Choroid plexus epithelial cell (primary cell): ENCODE measurements at regions not wholly inside any gene's neighbourhood (a gene's known extent, or its start where the extent isn't known, plus 50 kb on each side); places are given as distances from the start of the nearest gene placed in this dataset.
"Not testable (repeated sequence)": the region's sequence is repeated elsewhere in the genome, so short reads cannot be mapped to it uniquely, and the experiment has no call there.

Experiments used
- DNase-seq: peaks from one replicate; pipeline ENCODE4 v3.0.0-alpha.2; 2010; ENCODE audit warnings: low read depth
- H3K4me3 ChIP-seq: 2 replicates; pipeline ENCODE4 v1.5.1; 2011; ENCODE audit warnings: low read depth, mild to moderate bottlenecking, control low read depth, low read length, moderate library complexity
- TF ChIP-seq, protein P1 (sequence below): conservative IDR thresholded peaks from 2 replicates; pipeline ENCODE4 v1.5.1; 2011; ENCODE audit warnings: low read depth, mild to moderate bottlenecking, control low read depth, inconsistent platforms, low read length, moderate library complexity

DNA sequence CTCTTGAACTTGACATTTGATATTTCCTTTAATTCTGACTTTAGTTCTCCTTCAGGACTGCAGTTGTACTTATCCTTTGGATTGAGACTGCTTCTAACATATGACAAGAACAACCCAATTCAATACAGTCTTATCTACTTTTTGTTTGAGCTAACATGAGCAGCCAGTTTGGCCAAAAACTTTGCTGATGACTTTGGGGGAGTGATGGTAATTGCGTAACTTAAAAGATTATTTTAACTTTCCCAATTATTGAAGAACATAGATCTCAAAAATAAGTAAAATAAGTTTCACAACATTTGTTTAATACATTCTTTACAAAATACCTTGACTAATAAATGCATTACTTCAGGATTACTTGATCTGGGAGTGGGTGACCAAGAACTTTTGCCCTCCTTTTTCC lies 1311.1 kb upstream of the NRXN1 start:
- peak; percentile 6 for DNase-seq
- H3K4me3 ChIP-seq: no peak overlapping the region
- TF ChIP-seq, protein P1, sequence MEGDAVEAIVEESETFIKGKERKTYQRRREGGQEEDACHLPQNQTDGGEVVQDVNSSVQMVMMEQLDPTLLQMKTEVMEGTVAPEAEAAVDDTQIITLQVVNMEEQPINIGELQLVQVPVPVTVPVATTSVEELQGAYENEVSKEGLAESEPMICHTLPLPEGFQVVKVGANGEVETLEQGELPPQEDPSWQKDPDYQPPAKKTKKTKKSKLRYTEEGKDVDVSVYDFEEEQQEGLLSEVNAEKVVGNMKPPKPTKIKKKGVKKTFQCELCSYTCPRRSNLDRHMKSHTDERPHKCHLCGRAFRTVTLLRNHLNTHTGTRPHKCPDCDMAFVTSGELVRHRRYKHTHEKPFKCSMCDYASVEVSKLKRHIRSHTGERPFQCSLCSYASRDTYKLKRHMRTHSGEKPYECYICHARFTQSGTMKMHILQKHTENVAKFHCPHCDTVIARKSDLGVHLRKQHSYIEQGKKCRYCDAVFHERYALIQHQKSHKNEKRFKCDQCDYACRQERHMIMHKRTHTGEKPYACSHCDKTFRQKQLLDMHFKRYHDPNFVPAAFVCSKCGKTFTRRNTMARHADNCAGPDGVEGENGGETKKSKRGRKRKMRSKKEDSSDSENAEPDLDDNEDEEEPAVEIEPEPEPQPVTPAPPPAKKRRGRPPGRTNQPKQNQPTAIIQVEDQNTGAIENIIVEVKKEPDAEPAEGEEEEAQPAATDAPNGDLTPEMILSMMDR: no peak

DNA sequence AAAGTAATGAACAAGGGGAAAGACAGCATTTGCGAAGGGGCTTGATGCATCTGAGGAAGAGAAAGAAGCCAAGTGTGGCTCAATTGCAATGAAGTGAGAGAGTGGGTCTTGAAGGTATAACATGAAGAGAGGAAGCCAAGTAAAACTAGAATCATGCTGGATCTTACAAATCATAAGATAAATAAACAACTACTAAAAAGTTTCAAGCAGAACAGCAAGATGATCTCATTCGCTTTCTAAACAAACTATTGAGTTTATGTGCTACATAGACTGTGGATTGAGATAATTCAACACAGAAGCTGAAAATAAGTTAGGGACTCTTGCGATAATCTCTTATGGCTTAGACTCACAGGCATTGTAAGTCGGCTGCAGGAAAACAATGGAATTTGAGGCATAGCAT lies 1310.5 kb upstream of the NRXN1 start:
- TF ChIP-seq, protein P1: no peak
- H3K4me3 ChIP-seq: no peak overlapping the region
- peak; percentile 39 for DNase-seq

DNA sequence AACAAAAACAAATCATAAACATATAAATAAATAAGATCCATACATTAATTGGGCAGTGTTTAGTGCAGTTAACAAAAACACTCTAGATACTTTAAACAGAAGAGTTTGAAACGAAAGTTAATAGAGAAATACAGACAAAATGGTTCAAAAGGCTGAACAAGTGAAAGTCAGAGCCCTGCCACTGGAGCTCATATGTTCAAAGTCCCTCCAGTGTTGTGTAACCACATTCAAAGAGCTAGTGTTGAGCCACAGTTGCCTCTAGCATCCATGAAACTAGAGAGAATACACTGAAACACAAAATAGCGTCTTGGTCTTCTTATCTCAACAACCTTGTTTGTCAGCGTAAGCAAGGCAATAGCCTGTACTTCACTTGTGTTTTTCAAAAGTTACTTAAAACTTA lies 1309.8 kb upstream of the NRXN1 start:
- H3K4me3 ChIP-seq: no peak overlapping the region
- DNase-seq: no peak
- TF ChIP-seq, protein P1: no peak

DNA sequence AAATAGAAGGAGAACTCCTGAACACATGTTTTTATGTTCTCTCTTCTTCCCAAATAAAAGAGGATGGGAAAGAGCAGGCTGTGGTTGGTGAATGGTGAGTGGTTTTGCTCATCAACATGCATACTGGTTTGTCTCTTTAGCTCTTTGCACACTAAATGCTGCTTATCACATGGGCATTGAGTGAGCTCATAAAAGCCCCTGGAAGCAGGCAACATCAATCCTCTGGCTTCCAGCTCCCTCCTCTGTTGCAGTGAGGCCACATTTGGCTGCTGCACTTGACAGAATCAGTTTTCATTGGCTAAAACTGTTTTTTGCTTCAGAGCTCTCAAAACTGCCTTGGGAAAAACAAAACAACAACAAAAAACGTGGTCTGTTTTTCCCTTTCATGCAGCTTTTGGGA lies 1308.2 kb upstream of the NRXN1 start:
- peak; percentile 49 for DNase-seq
- TF ChIP-seq, protein P1: peak; percentile 41
- H3K4me3 ChIP-seq: no peak overlapping the region

DNA sequence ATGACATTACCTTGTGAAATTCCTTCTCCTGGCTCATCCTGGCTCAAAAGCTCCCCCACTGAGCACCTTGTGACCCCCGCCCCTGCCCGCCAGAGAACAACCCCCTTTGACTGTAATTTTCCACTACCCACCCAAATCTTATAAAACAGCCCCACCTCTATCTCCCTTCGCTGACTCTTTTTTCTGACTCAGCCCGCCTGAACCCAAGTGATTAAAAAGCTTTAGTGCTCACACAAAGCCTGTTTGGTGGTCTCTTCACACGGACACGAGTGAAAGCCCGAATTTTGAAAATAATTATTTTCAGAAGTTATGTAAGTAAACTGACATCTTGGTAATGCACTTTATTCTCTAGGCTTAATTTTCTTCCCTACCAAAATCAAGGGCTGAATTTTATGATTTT lies 1305.9 kb upstream of the NRXN1 start:
- not testable (repeated sequence) for H3K4me3 ChIP-seq, DNase-seq

DNA sequence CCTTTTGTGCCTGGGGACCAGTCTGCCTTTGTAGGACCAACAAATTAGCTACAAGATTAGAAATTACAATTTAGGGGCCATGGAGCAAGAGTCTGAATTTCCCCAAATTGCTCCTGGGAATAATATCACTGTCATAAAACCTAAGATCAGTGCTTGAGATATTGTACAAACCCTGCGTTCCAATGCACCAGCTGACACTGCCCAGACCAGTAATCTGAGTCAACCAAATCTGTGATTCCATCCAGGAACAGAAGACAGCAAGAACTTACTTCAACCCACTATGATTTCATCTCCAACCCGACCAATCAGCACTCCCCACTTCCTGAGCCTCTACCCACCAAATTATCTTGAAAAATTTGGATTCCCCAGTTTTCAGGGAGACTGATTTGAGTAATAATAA lies 1305.0 kb upstream of the NRXN1 start:
- DNase-seq: no peak
- H3K4me3 ChIP-seq: no peak overlapping the region
- TF ChIP-seq, protein P1: no peak

DNA sequence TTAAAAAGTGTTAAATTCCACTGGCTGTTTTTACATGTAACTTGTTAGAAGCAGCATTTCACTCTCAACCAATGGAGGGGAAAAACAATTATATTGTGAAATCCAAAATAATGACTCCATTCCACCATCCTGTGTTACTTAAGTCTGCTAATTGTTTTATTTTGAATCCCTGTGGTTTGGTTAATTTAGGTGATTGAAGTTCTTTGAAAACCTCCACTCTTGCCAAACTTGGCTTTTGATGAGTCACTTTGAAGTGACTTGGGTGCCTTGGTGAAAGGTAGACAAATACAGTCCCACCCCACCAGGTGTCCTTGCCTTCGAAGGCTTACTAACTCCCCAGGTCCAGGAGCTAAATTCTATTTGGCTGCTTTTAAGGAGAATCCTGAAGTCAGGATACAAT lies 1303.8 kb upstream of the NRXN1 start:
- no peak overlapping the region for H3K4me3 ChIP-seq
- TF ChIP-seq, protein P1: no peak
- DNase-seq: no peak

DNA sequence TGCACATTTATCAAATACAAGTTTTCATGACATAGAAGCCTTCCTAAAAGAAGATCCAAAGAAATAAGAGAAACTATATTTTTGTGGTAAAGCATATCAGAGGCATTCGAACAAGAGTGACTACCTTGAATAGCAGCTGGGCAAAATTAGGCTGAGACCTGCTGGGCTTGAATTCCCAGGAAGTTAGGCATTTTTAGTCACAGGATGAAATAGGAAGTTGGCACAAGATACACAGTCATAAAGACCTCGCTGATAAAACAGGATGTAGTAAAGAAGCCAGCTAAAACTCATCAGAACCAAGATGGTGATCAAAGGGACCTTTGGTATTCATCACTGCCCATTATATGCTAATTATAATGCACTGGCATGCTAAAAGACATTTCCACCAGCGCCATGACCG lies 1302.3 kb upstream of the NRXN1 start:
- no peak for DNase-seq

More for the DNA sequence above, 1302.3 kb upstream of the NRXN1 start:
- TF ChIP-seq, protein P1: no peak
- no peak overlapping the region for H3K4me3 ChIP-seq
